IMR-90 (cell line): ENCODE measurements at regions not wholly inside any gene's neighbourhood (a gene's known extent, or its start where the extent isn't known, plus 50 kb on each side); places are given as distances from the start of the nearest gene placed in this dataset.

ENCODE experiments used
- BHLHE40 ChIP-seq: fragments of 150-350 bp; IDR thresholded peaks from 2 replicates; pipeline ENCODE4 v1.6.1; 2016; ENCODE audit warnings: mild to moderate bottlenecking, low read depth, low read length
- CEBPB ChIP-seq: IDR thresholded peaks from 2 replicates; pipeline ENCODE4 v1.6.1; 2012; ENCODE audit warnings: low read depth, low read length, improper control_type of control experiment
- ELK1 ChIP-seq: fragments of 150-350 bp; IDR thresholded peaks from 2 replicates; pipeline ENCODE4 v1.6.1; 2016; ENCODE audit warnings: low read depth, mild to moderate bottlenecking, low read length, moderate library complexity, borderline replicate concordance
- FOS ChIP-seq: fragments of 150-350 bp; IDR thresholded peaks from 2 replicates; pipeline ENCODE4 v1.6.1; 2016; ENCODE audit warnings: low read depth, low read length
- MAFK ChIP-seq: IDR thresholded peaks from 2 replicates; pipeline ENCODE4 v1.6.1; 2012; ENCODE audit warnings: low read depth, low read length, improper control_type of control experiment
- MAZ ChIP-seq: IDR thresholded peaks from 2 replicates; pipeline ENCODE4 v1.6.1; 2012; ENCODE audit warnings: low read depth, mild to moderate bottlenecking, low read length, improper control_type of control experiment, moderate library complexity, borderline replicate concordance
- MXI1 ChIP-seq: IDR thresholded peaks from 2 replicates; pipeline ENCODE4 v1.6.1; 2012; ENCODE audit warnings: low read depth, mild to moderate bottlenecking, low read length, moderate library complexity, borderline replicate concordance
- POLR2A ChIP-seq: IDR thresholded peaks from 2 replicates; pipeline ENCODE4 v1.6.1; 2012; ENCODE audit warnings: mild to moderate bottlenecking, low read depth, low read length
- RAD21 ChIP-seq: IDR thresholded peaks from 2 replicates; pipeline ENCODE4 v1.6.1; 2012; ENCODE audit warnings: low read length, improper control_type of control experiment
- RCOR1 ChIP-seq: IDR thresholded peaks from 2 replicates; pipeline ENCODE4 v1.6.1; 2012; ENCODE audit warnings: mild to moderate bottlenecking, low read length, improper control_type of control experiment; ENCODE audit not compliant: insufficient replicate concordance
- RFX5 ChIP-seq: IDR thresholded peaks from 2 replicates; pipeline ENCODE4 v1.8.0; 2012; ENCODE audit warnings: low read depth, mild to moderate bottlenecking, low read length, moderate library complexity
- SMC3 ChIP-seq: fragments of 150-350 bp; IDR thresholded peaks from 2 replicates; pipeline ENCODE4 v1.6.1; 2016; ENCODE audit warnings: low read depth, mild to moderate bottlenecking, antibody characterized with exemption, low read length, moderate library complexity
- TF ChIP-seq, protein P1 (sequence below): conservative IDR thresholded peaks from 2 replicates; pipeline ENCODE4 v1.5.1; 2012; ENCODE audit warnings: mild to moderate bottlenecking, low read depth, low read length, improper control_type of control experiment
- TF ChIP-seq, protein P2 (sequence below): fragments of 150-350 bp; IDR thresholded peaks from 2 replicates; pipeline ENCODE4 v1.6.1; 2017; ENCODE audit warnings: mild to moderate bottlenecking, antibody characterized with exemption, low read length, low read depth

DNA sequence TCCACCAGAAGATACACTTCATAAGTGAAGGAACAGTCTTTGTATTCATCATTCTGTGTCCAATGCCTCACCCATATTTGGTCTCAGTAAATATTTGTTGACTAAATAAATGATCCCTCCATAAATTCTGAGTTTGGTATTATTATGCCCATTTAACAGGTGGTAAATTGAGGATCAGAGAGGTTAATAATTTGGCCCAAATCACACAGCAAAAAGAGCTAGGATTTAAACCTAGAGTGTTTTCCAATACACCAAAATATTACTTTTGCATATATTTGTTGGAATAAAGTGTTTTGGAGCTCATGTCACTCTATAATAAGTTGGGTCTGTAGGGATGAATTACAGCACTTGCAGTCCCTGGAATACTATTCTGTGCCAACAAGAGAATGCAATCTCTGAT is 470.3 kb downstream of the ARHGEF28 start:
- TF ChIP-seq, protein P1, sequence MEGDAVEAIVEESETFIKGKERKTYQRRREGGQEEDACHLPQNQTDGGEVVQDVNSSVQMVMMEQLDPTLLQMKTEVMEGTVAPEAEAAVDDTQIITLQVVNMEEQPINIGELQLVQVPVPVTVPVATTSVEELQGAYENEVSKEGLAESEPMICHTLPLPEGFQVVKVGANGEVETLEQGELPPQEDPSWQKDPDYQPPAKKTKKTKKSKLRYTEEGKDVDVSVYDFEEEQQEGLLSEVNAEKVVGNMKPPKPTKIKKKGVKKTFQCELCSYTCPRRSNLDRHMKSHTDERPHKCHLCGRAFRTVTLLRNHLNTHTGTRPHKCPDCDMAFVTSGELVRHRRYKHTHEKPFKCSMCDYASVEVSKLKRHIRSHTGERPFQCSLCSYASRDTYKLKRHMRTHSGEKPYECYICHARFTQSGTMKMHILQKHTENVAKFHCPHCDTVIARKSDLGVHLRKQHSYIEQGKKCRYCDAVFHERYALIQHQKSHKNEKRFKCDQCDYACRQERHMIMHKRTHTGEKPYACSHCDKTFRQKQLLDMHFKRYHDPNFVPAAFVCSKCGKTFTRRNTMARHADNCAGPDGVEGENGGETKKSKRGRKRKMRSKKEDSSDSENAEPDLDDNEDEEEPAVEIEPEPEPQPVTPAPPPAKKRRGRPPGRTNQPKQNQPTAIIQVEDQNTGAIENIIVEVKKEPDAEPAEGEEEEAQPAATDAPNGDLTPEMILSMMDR, result no peak
- TF ChIP-seq RAD21 (no peak), SMC3 (no peak), FOS (no peak), CEBPB (no peak), POLR2A (no peak), RCOR1 (no peak), MAZ (no peak), BHLHE40 (no peak), MAFK (no peak), MXI1 (no peak), ELK1 (no peak), RFX5 (no peak)
- TF ChIP-seq, protein P2, sequence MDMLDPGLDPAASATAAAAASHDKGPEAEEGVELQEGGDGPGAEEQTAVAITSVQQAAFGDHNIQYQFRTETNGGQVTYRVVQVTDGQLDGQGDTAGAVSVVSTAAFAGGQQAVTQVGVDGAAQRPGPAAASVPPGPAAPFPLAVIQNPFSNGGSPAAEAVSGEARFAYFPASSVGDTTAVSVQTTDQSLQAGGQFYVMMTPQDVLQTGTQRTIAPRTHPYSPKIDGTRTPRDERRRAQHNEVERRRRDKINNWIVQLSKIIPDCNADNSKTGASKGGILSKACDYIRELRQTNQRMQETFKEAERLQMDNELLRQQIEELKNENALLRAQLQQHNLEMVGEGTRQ, result no peak
